Iris pigment epithelial cell (primary cell): ENCODE measurements at regions not wholly inside any gene's neighbourhood (a gene's known extent, or its start where the extent isn't known, plus 50 kb on each side); places are given as distances from the start of the nearest gene placed in this dataset.

Experiments
- DNase-seq: peaks from one replicate; pipeline ENCODE4 v3.0.0-alpha.2; 2011; ENCODE audit warnings: low read depth

- no peak for DNase-seq
These were observed 62.4 kb upstream of the PCSK6 start for GRCh38 chr15:101551696-101552591.

- DNase-seq, result no peak
These were observed 60.6 kb upstream of the PCSK6 start for GRCh38 chr15:101550124-101550523.

- DNase-seq, result no peak
These were observed 60.1 kb upstream of the PCSK6 start for GRCh38 chr15:101549647-101550046.

GRCh38 chr15:101547737-101548136, 58.2 kb upstream of the PCSK6 start:
- DNase-seq, result no peak

GRCh38 chr15:101545548-101546505, 56.3 kb upstream of the PCSK6 start:
- DNase-seq, result no peak

- no peak for DNase-seq
These were observed 55.1 kb upstream of the PCSK6 start for GRCh38 chr15:101544613-101544945.

- no peak for DNase-seq
These were observed 54.6 kb upstream of the PCSK6 start for GRCh38 chr15:101543926-101544612.

GRCh38 chr15:101543431-101543830, 53.9 kb upstream of the PCSK6 start:
- no peak for DNase-seq

GRCh38 chr15:101543026-101543390, 53.5 kb upstream of the PCSK6 start:
- no peak for DNase-seq

- no peak for DNase-seq
These were observed 53.0 kb upstream of the PCSK6 start for GRCh38 chr15:101542306-101543025.

GRCh38 chr15:101541501-101542292, 52.2 kb upstream of the PCSK6 start:
- no peak for DNase-seq

- DNase-seq, result no peak
These were observed 51.2 kb upstream of the PCSK6 start for GRCh38 chr15:101540480-101541239.

GRCh38 chr15:101539930-101540329, 50.4 kb upstream of the PCSK6 start:
- DNase-seq, result no peak

GRCh38 chr15:101539492-101539891, 50.0 kb upstream of the PCSK6 start:
- no peak for DNase-seq
